ENCODE measurements at regions not wholly inside any gene's neighbourhood (a gene's known extent, or its start where the extent isn't known, plus 50 kb on each side); places are given as distances from the start of the nearest gene placed in this dataset.

DNA sequence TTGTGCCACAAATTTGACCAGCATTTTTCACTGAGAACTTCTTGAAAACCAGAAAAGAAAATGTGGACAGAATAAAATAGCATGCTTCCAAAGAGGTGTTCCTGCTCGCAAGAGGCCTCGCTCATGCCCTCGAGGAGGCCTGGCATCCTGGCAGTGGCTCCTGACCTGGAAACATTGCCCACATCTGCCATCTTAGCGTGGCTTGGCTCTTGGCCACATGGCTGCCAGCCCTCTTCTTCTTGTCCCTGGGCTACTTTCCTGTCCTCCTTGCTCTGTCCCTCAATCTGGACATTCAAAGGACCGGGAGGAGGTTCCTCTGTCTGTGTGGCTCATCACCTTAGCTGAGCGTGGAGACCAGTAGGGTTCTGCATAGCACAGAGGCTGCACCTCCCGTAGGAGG is 131.6 kb upstream of the TMEM72 start:
- DNase-seq (ENCODE audit: low read depth): no peak

GRCh38 chr10:44780426-44780825 is 130.7 kb upstream of the TMEM72 start:
- DNase-seq (ENCODE audit: low read depth): no peak

GRCh38 chr10:44781131-44781530 is 130.0 kb upstream of the TMEM72 start:
- no peak for DNase-seq (ENCODE audit: low read depth)

GRCh38 chr10:44786286-44786850 is 124.8 kb upstream of the TMEM72 start:
- DNase-seq (ENCODE audit: low read depth): no peak

- no peak for DNase-seq (ENCODE audit: low read depth)
Measured at GRCh38 chr10:44787480-44788075, 123.6 kb upstream of the TMEM72 start.

DNA sequence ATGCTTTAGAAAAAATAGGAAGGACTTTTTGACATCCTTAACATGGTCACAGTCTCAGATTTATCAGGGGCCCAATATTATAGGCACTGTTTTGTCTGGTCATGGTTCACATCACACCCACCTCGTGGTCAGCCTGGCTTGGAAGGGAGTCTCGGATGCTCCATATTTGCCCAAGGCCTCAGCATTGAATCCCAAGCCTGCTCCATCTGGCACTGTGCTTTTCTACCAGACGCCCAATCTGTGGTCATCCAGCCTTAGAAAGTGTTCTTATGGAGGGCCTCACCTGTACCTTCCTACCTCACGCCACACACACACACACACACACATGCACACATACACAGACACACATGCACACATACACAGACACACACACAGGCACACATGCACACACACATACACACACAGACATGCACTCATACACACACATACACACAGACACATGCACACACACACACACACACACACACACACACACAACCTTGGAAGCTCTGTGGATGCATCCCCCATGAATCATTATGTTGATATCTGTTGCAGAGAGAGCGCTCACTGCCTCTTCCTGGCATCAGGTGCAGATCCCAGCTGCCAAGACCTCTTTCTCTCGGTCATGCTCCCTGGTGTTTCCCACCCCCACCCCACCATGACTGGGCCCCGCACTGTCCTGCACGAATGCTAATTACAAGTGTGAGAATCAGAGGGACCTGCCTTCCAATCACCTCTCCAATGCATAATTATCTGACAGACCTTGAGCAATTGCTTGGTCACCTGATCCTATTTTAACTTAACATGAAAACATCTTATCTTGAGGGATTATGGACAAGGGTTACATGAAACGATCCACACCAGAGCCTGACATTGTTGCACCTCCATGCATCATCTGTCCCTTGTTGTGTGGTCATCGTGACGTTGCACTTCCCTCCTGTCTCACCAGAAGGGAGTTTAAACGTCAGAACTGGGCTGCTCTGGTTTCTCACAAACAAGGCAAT is 122.7 kb upstream of the TMEM72 start:
- no peak for DNase-seq (ENCODE audit: low read depth)

DNA sequence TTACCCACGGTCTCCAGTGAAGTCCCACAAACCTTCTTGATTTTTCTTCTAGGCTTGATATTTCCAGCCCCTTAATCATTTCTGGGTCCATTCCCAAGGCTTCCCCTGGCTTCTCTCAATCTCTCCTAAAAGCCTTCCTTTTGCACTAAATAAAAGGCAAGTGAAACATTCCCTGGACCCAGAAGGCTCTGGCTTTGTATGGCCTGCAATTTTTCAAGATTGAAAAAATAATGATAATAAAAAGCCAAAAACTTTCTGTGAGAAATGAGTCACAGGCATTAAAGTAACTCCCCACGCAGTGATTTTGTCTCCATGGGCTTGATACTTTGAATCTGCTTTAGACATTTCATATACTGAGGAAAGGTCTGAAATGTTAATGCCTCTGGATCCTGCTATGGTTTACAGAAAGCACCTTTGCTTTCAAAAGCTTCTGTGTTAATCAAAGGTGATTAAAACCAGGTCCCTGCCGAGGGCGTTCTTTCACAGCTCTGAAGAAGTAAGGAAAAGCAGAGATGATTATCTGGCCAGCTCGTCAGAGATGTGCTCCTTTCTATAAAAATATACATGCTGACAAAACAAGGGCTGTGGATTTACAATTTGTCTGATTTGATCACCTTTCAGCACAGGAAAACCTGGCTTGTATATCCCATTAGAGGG is 118.9 kb upstream of the TMEM72 start:
- no peak for DNase-seq (ENCODE audit: low read depth)

DNA sequence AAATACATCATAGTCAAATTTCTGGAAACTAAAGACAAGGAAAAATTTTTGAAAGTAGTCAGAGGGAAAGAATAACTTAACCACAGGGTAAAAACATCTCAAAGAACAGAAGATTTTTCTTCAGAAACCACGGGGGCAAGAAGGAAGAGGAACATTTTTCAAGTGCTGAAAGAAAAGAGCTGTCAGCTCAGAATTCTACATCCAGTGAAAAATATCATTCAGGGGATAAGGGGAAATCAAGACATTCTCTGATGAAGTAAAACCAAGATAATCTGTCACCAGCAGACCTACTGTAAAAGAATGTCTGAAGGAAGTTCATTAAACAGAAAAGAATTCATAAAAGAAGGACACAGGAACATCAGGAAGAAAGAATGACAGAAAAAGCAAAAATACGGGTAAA is 111.2 kb upstream of the TMEM72 start:
- DNase-seq (ENCODE audit: low read depth): no peak

GRCh38 chr10:44801383-44802327 is 109.5 kb upstream of the TMEM72 start:
- DNase-seq (ENCODE audit: low read depth): no peak

GRCh38 chr10:44803862-44804261 is 107.3 kb upstream of the TMEM72 start:
- no peak for DNase-seq (ENCODE audit: low read depth)

- DNase-seq (ENCODE audit: low read depth): no peak
Measured at GRCh38 chr10:44804661-44805060, 106.5 kb upstream of the TMEM72 start.

- DNase-seq (ENCODE audit: low read depth): no peak
Measured at GRCh38 chr10:44805466-44806210, 105.5 kb upstream of the TMEM72 start.

GRCh38 chr10:44806950-44807349 is 104.2 kb upstream of the TMEM72 start:
- DNase-seq (ENCODE audit: low read depth): no peak

DNA sequence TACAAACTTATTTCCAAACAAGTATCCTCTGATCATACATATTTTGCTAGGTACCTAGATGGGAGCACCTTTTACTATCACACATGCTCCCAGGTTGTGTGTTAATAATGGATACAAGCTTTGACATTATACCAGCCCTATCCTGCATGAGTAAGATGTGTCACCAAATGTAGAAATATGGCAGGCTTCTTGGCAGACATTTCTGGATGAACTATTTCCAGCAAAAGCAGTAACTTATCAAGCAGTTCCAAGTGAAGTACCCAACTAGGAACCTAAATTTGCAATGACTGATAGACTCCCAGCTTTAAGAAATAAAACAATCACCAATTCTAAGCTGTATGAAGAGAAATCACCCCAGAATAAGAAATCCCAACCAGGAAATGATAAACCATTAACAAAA is 103.7 kb upstream of the TMEM72 start:
- DNase-seq (ENCODE audit: low read depth): no peak

DNA sequence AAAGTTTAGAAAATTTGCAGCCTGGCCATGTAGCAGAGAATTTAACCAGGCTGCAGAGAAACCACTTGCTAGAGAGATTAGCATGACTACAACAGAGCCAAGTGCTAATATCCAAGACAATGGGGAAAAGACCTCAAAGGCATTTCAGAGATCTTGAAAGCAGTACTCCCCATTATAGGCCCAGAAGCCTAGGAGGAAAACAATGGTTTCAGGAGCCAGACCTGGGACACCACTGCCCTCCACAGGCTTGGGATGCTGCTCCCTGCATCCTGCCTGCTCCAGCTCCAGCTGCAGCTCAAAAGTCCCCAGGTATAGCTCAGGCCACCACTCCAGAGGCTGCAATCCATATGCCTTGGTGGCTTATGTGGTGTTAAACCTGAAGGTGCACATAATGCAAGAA is 101.5 kb upstream of the TMEM72 start:
- no peak for DNase-seq (ENCODE audit: low read depth)

DNA sequence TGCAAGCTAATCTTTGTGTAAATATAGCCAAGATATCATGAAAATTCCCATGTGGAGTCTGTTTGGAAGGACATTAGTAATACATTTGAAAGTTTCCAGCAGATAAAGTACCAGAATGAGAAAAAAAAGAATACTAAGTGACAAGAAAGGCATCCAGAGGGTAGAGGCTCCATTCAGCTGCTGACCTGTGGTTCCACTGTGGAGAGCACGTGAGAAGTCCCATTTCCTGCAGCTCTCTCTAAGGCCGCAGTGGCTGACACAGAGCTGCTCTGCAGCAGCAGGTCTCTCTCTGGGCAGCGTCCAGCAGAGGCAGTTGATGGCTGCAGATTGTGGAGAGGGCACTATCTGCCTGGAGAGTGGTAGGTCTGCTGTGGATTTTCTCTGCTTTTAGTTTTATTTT is 100.1 kb upstream of the TMEM72 start:
- no peak for DNase-seq (ENCODE audit: low read depth)

DNA sequence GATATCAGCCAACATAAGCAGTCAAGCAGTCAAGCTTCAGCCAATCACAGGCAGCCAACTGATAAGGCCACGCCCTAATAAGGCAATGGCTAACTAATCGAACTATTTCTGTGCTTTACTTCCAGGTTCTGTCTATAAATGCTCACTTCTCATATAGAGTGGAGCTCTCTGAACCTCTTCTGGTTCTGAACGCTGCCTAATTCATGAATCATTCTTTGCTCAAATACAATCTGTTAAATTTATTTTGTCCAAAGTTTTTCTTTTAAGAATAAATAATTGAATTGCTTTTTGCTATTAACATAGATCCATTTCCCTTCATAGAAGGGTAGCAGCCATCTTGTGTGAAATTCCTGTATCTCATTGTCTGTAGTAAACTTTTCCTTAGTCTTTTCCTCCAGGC is 97.9 kb upstream of the TMEM72 start:
- DNase-seq (ENCODE audit: low read depth): no peak

DNA sequence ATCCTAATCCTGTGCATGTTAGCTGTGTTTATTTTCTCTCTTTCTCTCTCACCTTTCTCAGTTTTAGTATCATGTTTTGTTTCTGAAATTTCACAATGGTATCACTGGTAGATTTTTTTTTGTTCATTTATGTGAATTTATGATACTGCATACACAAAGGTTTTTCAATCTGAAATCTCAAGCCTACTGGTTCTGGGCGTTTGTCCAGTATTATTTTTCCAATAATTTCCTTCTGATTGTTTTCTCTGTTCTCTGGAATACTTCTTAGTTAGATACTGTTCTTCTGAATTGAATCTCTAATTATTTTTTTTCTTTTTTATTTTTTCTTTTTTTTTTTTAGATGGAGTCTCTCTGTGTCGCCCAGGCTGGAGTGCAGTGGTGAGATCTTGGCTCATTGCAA is 96.2 kb upstream of the TMEM72 start:
- no peak for DNase-seq (ENCODE audit: low read depth)

DNA sequence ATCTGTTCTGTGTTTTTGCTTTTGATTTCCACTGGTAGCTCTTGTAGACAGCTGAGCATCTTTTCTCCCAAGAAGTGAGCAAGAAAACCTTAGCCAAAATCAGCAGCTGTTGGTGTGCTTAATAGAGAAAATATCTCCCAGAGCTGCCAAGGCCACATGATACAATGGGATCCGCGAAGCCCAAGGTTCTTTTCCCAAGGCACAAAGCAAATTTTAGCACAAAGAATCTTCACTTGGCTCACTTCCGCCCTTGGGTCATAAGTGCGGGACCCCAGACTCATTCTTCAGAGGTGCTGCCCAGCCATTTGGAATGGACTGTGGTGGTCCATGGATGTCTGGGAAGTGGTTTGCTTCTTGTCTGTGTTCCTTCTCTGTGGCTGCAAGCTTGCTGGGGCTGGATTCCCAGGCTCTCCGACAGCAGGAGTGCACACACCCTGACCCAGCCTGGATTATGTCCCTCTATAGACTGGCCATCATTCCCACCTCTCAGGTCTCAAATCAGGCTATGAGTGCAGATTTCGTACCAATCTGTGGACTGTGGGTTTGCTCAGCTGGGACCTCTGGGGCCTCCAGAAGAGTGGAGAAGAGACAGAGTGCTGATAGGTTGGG is 93.0 kb upstream of the TMEM72 start:
- no peak for DNase-seq (ENCODE audit: low read depth)

DNA sequence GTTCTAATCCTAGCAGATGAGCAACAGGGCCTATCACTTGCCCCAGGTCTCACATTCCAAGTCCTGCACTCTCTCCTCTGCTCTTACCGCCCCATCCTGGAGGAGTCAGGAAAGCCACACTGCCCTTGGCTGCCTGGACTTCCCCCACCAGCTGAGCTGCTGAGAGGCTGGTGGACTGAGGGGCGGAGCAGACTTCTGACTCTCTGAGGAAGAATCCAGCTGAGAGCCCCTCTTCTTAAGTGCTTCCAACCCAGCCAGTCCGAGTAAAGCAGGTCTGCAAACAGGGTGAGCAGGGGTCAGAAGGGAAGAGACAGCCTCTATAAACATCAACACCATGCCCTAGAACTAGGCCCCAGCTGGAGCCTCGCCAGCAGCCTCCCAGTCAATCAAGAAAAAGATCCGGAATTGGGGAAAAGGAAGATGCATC is 92.4 kb upstream of the TMEM72 start:
- no peak for DNase-seq (ENCODE audit: low read depth)
